ENCODE measurements at regions not wholly inside any gene's neighbourhood (a gene's known extent, or its start where the extent isn't known, plus 50 kb on each side); places are given as distances from the start of the nearest gene placed in this dataset.

DNA sequence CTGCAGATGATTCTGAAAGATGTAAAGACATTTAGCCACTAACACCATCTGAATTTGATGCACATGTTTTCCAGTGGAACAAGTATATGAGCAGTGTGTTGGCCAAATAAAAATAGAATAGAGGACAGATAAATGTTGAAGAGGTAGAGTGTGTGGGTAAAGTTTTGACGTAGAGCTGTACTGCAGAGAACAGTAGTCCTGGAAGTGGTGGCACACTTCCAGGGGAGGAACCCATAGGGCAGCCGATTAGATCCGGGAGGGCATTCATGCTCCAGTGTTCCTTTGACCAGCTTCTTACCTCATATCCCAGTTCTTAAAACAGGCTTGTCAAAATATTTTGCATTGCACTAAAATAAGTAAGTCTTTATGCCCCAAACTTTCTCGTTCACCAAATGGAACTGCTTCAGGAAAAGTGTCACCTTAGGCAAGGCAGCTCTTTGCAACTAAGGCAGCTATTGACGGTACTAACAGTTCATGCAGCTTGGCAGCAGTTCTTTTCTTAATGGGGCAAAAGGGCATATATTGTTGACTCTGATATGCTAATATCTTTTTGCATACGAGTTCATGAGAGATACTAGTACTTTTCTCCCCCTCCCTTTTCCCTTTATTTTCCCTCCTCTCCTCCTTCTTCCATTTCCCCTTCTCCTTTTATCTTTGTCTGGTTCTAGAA, 429.3 kb upstream of the AZI2 start:
- Histone ChIP-seq H3K4me2 (no peak overlapping the region), H3F3A (ENCODE audit: low read depth) (no peaks in the 10 kb centered on the region), H3K27ac (no peak overlapping the region), H3K27me3 (no peaks in the 10 kb centered on the region), H3K4me3 (no peak overlapping the region), H3K36me3 (no peaks in the 10 kb centered on the region), H3K9ac (no peak overlapping the region), H3K9me3 (ENCODE audit: low read depth) (no peaks in the 10 kb centered on the region), H4K20me1 (ENCODE audit: low read depth) (no peaks in the 10 kb centered on the region), H3K79me2 (ENCODE audit: low read depth) (no peaks in the 10 kb centered on the region), H3K4me1 (no peaks in the 10 kb centered on the region), H2AFZ (replicated peaks) (no peak overlapping the region)
- Mint-ChIP-seq H3K4me3 (no peak overlapping the region), H3K36me3 (peaks cover 1% of the 10 kb centered on the region), H3K27me3 (ENCODE audit: insufficient read depth, low read depth) (peaks cover 5% of the 10 kb centered on the region), H3K9me3 (peaks cover 2% of the 10 kb centered on the region), H3K27ac (no peak overlapping the region), H3K4me1 (peaks cover 3% of the 10 kb centered on the region)
- TF ChIP-seq EZH2phosphoT487 (IDR thresholded peaks at IDR 0.05) (no peak), EZH2 (IDR thresholded peaks at IDR 0.05) (no peak)
- TF ChIP-seq, protein P1, sequence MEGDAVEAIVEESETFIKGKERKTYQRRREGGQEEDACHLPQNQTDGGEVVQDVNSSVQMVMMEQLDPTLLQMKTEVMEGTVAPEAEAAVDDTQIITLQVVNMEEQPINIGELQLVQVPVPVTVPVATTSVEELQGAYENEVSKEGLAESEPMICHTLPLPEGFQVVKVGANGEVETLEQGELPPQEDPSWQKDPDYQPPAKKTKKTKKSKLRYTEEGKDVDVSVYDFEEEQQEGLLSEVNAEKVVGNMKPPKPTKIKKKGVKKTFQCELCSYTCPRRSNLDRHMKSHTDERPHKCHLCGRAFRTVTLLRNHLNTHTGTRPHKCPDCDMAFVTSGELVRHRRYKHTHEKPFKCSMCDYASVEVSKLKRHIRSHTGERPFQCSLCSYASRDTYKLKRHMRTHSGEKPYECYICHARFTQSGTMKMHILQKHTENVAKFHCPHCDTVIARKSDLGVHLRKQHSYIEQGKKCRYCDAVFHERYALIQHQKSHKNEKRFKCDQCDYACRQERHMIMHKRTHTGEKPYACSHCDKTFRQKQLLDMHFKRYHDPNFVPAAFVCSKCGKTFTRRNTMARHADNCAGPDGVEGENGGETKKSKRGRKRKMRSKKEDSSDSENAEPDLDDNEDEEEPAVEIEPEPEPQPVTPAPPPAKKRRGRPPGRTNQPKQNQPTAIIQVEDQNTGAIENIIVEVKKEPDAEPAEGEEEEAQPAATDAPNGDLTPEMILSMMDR (IDR thresholded peaks at IDR 0.05) = no peak
- DNase-seq (ENCODE audit: low spot score) = no peak

DNA sequence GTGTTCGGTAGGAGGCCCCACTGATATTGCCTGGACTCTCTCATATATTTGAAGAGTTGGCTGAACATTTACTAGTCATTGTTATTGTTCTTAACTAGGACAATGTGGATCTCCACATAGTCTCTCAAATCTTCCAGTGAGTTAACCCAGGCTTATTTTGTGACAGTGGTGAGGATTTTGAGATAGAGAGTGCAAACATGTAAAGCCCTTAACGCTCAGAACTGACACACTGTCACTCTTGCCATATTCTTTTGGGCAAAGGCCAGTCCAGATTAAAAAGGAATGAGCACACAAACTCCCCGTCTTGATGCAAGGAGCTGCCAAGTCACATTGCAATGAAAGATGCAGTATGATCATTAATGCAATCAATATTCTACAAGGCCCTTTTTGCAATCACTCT, 431.9 kb upstream of the AZI2 start:
- Mint-ChIP-seq H3K4me1 (peaks cover 3% of the 10 kb centered on the region), H3K36me3 (no peaks in the 10 kb centered on the region), H3K4me3 (no peak overlapping the region), H3K9me3 (no peaks in the 10 kb centered on the region), H3K27ac (no peak overlapping the region), H3K27me3 (ENCODE audit: insufficient read depth, low read depth) (peaks cover 5% of the 10 kb centered on the region)
- no peak overlapping the region for H3K27ac ChIP-seq
- no peaks in the 10 kb centered on the region for H3K9me3 ChIP-seq (ENCODE audit: low read depth)
- H3K79me2 ChIP-seq (ENCODE audit: low read depth) = no peaks in the 10 kb centered on the region
- no peak overlapping the region for H3K4me2 ChIP-seq
- no peaks in the 10 kb centered on the region for H3F3A ChIP-seq (ENCODE audit: low read depth)
- H3K27me3 ChIP-seq = no peaks in the 10 kb centered on the region
- no peaks in the 10 kb centered on the region for H4K20me1 ChIP-seq (ENCODE audit: low read depth)
- no peak overlapping the region for H3K4me3 ChIP-seq
- H3K9ac ChIP-seq = no peak overlapping the region
- TF ChIP-seq, protein P1 (IDR thresholded peaks at IDR 0.05) = no peak
- no peak for TF ChIP-seq EZH2phosphoT487 (IDR thresholded peaks at IDR 0.05)
- no peak for TF ChIP-seq EZH2 (IDR thresholded peaks at IDR 0.05)
- no peak for DNase-seq (ENCODE audit: low spot score)
- H2AFZ ChIP-seq (replicated peaks) = no peak overlapping the region
- no peaks in the 10 kb centered on the region for H3K36me3 ChIP-seq
- no peaks in the 10 kb centered on the region for H3K4me1 ChIP-seq

DNA sequence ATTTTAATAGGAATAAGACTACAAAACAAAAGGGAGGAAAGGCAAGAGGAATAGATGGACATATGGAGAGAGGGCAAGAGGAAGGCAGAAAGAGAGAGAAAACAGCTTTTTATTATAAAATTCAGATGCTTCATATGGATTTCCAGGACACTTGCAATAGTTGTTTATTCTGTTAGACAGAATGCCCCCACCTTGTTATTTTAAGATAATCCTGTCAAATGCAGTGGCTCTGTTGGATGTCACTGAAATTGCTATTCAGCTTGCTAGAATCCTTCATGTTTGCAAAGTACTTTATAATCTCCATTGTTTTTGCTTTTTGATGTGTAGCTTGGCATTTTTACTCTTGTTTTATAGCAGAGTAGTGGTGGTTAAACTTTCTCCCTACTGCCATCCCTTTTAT, 432.4 kb upstream of the AZI2 start:
- no peaks in the 10 kb centered on the region for H3F3A ChIP-seq (ENCODE audit: low read depth)
- H3K36me3 Mint-ChIP-seq = no peaks in the 10 kb centered on the region
- no peaks in the 10 kb centered on the region for H3K27me3 ChIP-seq
- no peaks in the 10 kb centered on the region for H3K36me3 ChIP-seq
- no peaks in the 10 kb centered on the region for H3K9me3 Mint-ChIP-seq
- no peaks in the 10 kb centered on the region for H4K20me1 ChIP-seq (ENCODE audit: low read depth)
- H3K79me2 ChIP-seq (ENCODE audit: low read depth) = no peaks in the 10 kb centered on the region
- no peaks in the 10 kb centered on the region for H3K4me1 ChIP-seq
- H3K4me3 ChIP-seq = no peak overlapping the region
- peaks cover 5% of the 10 kb centered on the region for H3K27me3 Mint-ChIP-seq (ENCODE audit: insufficient read depth, low read depth)
- no peaks in the 10 kb centered on the region for H3K9me3 ChIP-seq (ENCODE audit: low read depth)
- H3K27ac ChIP-seq = no peak overlapping the region
- DNase-seq (ENCODE audit: low spot score) = no peak
- peaks cover 3% of the 10 kb centered on the region for H3K4me1 Mint-ChIP-seq
- H3K4me3 Mint-ChIP-seq = no peak overlapping the region
- no peak overlapping the region for H3K4me2 ChIP-seq
- TF ChIP-seq EZH2 (IDR thresholded peaks at IDR 0.05) (no peak), EZH2phosphoT487 (IDR thresholded peaks at IDR 0.05) (no peak)
- TF ChIP-seq, protein P1 (IDR thresholded peaks at IDR 0.05) = no peak
- no peak overlapping the region for H3K9ac ChIP-seq
- H2AFZ ChIP-seq (replicated peaks) = no peak overlapping the region
- no peak overlapping the region for H3K27ac Mint-ChIP-seq
